ENCODE measurements at regions not wholly inside any gene's neighbourhood (a gene's known extent, or its start where the extent isn't known, plus 50 kb on each side); places are given as distances from the start of the nearest gene placed in this dataset.

- no peak overlapping the region for H3K4me3 ChIP-seq (ENCODE audit: low read length)
- DNase-seq (ENCODE audit: low read depth, low spot score) = no peak
Measured at GRCh38 chr22:48740086-48740730, 1087.5 kb downstream of the BRD1 start.

GRCh38 chr22:48739348-48740085 is 1088.2 kb downstream of the BRD1 start:
- H3K4me3 ChIP-seq (ENCODE audit: low read length) = no peak overlapping the region
- DNase-seq (ENCODE audit: low read depth, low spot score) = no peak

DNA sequence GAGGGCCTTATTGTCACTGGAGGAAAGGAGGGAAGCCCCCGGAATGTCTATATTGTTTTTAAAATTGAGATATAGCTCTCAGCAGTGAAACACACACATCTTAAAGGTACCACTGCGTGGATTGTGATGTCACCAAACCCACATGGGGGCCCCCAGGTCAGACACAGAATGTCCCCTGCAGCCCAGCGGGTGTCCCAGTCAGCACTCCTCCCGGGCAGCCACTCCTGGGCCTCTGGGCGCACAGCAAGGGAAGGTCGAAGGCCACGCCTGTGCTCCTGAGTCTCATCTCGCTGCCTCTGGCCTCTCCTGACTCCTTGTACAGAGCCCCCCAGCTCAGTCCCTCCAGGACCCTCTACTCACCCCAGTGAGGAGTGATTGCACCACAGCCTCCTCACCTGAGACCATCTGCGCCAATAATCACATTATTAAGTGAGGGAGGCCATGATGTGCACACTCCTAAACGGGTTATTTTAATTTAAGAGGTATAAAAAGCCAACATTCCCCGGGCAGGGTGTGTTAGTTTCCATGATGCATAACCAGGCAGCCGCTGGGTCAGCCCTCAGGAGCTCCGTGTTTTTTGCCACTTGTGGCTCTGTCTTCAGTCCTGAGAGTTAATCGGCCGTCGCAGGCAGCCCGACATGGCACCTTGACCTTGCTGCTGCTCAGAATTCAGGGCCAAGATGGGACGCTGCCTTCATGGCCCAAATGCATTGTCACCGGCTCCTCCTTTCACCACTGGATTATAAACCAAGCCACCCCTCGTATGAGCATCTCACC is 1089.3 kb downstream of the BRD1 start:
- H3K4me3 ChIP-seq (ENCODE audit: low read length) = no peak overlapping the region
- no peak for DNase-seq (ENCODE audit: low read depth, low spot score)

DNA sequence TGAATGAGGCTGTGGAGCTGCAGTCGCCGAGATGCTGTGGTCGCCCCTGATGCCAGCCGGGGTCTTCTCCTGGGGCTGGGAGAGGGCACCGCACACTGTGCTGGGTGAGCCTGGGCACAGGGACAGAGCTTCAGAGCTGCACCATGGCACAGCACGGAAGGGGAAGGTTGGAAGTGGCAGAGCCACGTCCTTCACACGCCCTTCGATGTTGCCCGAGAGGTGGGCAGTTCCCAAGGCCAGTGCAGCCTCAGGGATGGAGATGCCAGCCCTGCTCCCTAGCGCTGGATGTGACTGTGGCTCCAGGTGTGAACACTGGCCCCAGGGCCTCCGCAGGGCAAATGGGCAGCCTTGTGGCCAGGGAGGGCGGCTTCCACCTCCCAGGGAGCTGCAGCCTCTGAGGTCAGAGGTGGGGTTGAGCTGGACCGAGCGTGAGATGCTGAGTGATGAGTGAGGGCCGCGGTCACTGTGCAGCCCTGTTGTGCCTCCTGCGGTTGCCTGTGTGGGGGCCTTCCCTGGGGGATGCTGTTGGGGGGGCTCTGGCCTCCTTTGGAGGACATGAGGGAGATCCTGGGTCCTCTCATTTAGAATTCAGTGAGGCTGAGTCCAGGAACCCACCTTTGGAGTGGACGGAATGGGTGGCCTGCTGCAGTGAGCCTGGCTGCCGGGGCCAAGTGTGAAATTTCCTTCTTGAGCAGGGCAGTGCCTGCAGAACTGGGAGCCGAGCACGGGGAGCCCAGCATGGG is 1090.0 kb downstream of the BRD1 start:
- DNase-seq (ENCODE audit: low read depth, low spot score) = no peak
- no peak overlapping the region for H3K4me3 ChIP-seq (ENCODE audit: low read length)

DNA sequence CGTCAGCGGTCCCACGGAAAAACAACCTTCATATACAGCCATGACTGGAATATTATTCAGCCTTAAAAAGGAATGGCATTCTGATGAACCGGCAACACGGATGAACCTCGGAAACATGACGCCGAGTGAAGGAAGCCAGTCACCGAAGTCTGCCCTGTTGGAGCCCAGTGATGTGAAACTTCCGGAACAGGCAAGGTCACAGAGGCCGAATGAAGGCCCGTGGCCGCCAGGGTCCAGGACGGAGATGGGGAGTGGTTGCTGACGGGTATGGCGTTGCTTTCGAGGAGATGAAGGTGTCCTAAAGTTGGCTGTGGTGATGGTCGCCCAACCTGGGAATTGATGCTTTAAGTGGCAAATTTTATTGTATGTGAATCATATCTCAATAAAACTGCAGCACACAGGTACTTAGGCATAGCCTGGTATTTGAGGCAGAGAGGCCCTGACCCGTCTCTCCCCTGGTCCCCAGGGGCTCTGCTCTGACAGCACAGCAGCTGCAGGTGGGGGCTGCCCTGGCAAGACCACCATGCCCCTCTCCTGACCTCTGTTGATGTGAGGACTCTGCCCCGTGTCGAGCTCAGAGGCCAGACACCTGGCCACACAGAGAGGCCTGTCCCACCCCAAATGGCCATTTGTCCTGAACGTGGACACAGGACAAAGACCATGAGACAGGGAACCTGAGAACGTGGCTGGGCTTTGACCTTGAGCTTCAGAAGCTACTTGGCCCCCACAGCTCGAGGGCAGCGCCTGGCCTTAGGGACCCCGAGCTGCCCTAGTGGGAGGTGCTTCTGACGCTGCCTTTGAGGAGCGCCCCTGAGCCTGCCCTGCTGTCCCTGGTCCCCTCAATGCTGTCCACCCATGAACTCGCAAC is 1090.8 kb downstream of the BRD1 start:
- DNase-seq (ENCODE audit: low read depth, low spot score) = no peak

DNA sequence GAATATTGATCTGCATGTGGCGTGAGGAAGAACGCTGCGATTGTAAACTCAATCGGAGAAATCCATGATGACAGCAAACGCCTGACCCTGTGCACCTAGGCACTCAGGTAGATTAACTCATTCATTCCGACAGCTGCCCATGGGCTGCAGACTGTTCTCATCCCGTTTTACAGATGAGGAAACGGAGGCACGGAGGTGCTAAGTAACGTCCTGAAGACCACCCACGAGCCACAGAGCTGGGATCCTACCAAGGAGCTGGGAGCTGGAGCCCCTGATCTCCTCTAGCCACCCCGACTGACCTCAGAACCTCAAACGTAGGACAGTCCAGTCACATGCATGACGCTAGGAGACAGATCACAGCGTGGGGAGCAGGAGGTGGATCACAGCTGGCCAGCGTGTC is 1092.7 kb downstream of the BRD1 start:
- H3K4me3 ChIP-seq (ENCODE audit: low read length) = no peak overlapping the region
- no peak for DNase-seq (ENCODE audit: low read depth, low spot score)

More for the DNA sequence above, 1090.8 kb downstream of the BRD1 start:
- H3K4me3 ChIP-seq (ENCODE audit: low read length) = no peak overlapping the region

DNA sequence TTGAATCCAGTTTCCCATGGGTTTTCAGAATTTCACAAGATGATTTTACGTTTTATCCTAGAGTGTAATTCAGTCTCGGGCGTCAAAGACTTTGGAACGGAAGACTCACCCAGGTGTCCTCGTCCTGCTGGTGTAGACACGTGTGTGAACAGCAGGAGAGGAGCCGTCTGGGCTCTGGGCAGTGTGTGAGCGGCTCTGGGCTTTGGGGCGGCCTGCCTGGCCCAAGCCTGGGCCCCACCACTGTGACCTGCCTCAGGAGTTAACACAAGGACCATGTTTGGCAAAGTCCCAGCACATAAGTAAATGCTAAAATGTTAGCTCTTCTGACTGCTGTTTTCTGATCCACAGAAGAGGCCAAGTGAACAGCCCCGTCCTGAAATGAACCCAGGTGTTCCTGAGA is 1093.3 kb downstream of the BRD1 start:
- H3K4me3 ChIP-seq (ENCODE audit: low read length) = no peak overlapping the region
- DNase-seq (ENCODE audit: low read depth, low spot score) = no peak

DNA sequence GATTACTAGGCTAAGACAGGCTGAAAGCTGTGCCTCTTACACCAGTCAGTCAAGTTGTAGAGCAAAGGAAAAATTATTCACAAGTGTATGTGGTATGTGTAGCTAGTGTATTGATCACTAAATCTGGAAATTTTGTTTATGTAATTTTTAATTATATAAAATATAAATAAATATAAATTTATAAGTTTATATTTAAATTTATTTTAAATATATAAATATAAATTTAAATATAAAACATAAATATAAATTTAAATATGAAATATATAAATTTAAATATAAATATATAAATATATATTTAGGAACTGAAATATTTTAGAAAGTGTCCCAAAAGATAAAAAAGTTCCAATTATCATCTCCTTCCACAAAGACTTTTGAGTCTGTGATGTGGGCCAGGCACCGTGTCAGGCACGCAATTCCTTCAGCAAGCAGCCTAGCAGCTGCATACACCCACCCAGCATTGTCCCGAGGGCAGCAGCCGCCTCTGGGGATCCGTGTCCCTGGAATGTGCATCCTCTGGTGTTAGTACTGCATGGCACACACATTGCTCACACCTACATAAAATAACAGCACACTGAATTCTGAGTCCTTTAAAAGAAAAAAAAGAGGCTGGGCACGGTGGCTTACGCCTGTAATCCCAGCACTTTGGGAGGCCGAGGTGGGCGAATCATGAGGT is 1098.0 kb downstream of the BRD1 start:
- no peak overlapping the region for H3K4me3 ChIP-seq (ENCODE audit: low read length)
- no peak for DNase-seq (ENCODE audit: low read depth, low spot score)

DNA sequence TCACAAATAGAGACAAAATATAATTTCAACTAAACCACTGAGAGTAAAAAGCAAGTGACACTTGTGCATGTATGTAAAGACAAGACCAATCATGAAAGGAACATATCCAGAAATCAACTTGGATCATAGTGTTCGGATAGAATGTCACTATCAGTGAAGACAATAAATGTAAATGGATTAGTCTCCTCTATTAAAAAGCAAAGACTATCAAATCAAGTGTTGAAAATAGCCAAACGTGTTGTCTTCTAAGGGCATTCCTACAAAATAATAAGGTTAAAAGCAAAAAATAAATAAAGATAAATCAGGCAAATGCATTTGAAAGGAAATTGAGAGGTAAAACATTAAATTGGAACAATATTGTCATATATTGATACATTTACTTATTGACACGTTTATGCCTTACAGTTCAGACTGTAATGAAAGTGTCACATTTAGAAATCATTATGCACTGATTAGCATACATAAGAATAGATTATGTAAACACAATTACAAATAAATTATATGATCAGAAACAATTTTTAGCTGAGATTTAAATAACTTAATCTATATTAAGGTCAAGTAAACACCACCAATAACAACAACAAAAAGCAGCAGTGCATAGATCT is 1100.1 kb downstream of the BRD1 start:
- no peak for DNase-seq (ENCODE audit: low read depth, low spot score)
- no peak overlapping the region for H3K4me3 ChIP-seq (ENCODE audit: low read length)

DNA sequence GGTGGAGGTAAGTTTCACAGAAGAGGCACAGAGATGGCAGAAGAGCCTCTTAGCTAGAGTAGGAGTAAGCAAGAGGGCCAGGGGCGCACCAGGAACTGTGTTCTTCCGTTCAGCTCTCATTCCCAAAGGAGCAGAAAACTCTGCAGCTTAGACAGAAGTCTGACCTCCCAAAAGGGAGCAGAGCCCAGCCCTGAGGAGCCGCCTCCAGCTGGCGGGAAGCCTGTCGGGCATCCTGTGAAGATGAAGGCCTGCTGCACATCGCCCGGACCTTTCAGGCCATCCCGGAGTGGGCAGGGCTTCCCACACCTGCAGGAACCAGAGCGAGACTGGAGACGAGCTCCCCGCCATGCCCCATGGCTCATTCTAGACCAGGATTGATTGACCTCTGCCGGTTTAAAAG is 1102.8 kb downstream of the BRD1 start:
- no peak overlapping the region for H3K4me3 ChIP-seq (ENCODE audit: low read length)
- DNase-seq (ENCODE audit: low read depth, low spot score) = no peak

GRCh38 chr22:48722661-48723060 is 1105.0 kb downstream of the BRD1 start:
- no peak overlapping the region for H3K4me3 ChIP-seq (ENCODE audit: low read length)
- no peak for DNase-seq (ENCODE audit: low read depth, low spot score)

GRCh38 chr22:48721395-48721669 is 1106.3 kb downstream of the BRD1 start:
- DNase-seq (ENCODE audit: low read depth, low spot score) = no peak
- no peak overlapping the region for H3K4me3 ChIP-seq (ENCODE audit: low read length)

DNA sequence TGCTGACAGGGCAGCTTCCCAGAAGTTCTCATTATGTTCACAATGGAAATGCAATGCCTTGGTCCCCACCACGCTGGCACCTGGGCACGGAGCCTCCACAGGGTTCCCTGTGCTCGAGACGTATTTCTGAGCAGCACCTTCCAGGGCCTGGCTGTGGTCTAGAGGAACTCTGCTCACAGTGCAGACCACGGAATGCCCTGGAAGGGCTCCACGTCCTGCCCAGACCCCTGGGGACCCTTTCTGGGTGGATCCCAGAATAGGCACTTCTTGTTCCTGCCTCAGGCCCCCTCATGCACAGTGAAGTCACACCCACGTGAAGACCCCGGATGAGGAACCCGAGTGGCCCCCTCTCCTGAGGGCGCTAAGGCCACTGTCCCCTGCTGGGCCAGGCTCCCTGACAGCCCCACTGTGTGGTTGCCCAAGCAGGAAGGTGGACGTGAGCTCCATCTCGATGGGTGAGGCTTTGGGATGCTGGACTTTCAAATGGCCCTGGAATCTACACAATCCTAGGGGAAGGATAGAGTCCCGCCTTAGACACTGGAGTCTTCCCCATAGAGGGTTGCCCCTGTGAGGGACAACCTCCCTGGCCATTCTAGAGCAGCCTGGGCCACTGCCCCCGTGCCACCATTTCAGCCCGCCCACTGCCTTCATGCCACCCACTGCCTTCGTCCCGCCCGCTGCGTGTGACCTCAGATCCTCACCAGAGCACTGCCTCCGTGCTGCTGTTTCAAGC is 1106.8 kb downstream of the BRD1 start:
- DNase-seq (ENCODE audit: low read depth, low spot score) = no peak
- H3K4me3 ChIP-seq (ENCODE audit: low read length) = no peak overlapping the region

DNA sequence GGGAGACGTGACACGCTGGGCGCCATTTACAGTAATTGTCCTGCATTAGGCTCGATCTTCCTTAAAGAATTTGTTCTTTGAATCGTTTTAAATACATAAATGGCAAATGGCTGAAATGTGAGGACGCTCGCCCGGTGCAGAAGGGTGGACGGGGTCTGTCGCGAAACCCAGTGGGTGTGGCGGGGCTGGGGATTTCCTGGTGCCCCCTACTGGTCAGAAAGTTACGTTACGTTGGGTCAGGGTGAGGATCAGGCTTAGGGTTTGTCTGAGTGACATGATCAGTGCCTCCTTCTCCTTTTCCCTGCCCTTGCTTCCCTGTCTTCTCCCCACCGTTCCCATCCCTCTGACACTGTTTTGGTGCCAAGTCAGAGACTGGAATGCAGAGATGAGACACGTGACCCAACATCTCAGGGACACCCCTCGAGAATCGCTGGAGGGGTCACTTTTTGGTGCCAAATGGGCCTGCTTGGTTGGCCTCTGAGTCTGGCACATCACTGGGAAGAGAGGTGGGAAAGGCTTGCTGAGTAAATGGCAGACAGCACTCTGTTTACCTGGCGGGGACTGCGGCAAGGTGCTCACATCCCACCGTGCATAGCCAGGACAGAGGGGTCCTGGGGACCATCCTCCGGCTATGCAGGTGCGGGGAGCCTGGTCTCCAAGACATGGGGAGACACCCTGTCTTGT is 1107.6 kb downstream of the BRD1 start:
- peak; percentile 7 for DNase-seq (ENCODE audit: low read depth, low spot score)
- H3K4me3 ChIP-seq (ENCODE audit: low read length) = no peak overlapping the region

- H3K4me3 ChIP-seq (ENCODE audit: low read length) = no peak overlapping the region
- DNase-seq (ENCODE audit: low read depth, low spot score) = no peak
Measured at GRCh38 chr22:48718818-48719500, 1108.7 kb downstream of the BRD1 start.

All from Jurkat, Clone E6-1 (cell line).